GM12891 (cell line): ENCODE measurements at regions not wholly inside any gene's neighbourhood (a gene's known extent, or its start where the extent isn't known, plus 50 kb on each side); places are given as distances from the start of the nearest gene placed in this dataset.

ENCODE experiments used
- POLR2A ChIP-seq: IDR thresholded peaks from 2 replicates; pipeline ENCODE4 v1.6.1; 2011; ENCODE audit warnings: low read depth, low read length, control low read depth
- SPI1 ChIP-seq: IDR thresholded peaks from 2 replicates; pipeline ENCODE4 v1.6.1; 2011; ENCODE audit warnings: low read depth, low read length, control low read depth

GRCh38 chr15:97849183-97849582 is 111.3 kb upstream of the ARRDC4 start:
- no peak for TF ChIP-seq POLR2A
- no peak for TF ChIP-seq SPI1
